Heart left ventricle (tissue), 16 donors: ENCODE measurements at regions not wholly inside any gene's neighbourhood (a gene's known extent, or its start where the extent isn't known, plus 50 kb on each side); places are given as distances from the start of the nearest gene placed in this dataset.

Experiments
- ATAC-seq, 4 donors: fragments of 200-7000 bp; cut with Tn5 transposase; one replicate each; pipeline ENCODE4 v1.9.1; 2020 to 2022; ENCODE audit warnings: moderate library complexity in 4 of 4, mild to moderate bottlenecking in 3 of 4, moderate number of reproducible peaks in 1 of 4
- DNase-seq, 5 donors: peaks; one replicate each; pipeline ENCODE4 v3.0.0-alpha.2; 2020
- H3K27ac ChIP-seq, 12 donors: fragments of 200-600 bp; sonication (generic) in 4 of 12; one replicate each; pipeline versions ENCODE4 v1.5.0 to v1.8.0; 2016 to 2022; ENCODE audit warnings: mild to moderate bottlenecking in 2 of 12
- H3K27me3 ChIP-seq, 9 donors: fragments of 200-600 bp; sonication (generic) in 2 of 9; one replicate each; pipeline versions ENCODE4 v1.5.1 to v1.8.0; 2016 to 2022; ENCODE audit warnings: mild to moderate bottlenecking in 3 of 9
- H3K36me3 ChIP-seq, 9 donors: fragments of 200-600 bp; sonication (generic) in 2 of 9; one replicate each; pipeline versions ENCODE4 v1.5.0 to v1.8.0; 2018 to 2022; ENCODE audit warnings: mild to moderate bottlenecking in 2 of 9
- H3K4me1 ChIP-seq, 12 donors: fragments of 200-600 bp; sonication (generic) in 4 of 12; one replicate each; pipeline versions ENCODE4 v1.5.0 to v1.8.0; 2016 to 2022; ENCODE audit warnings: mild to moderate bottlenecking in 3 of 12
- H3K4me3 ChIP-seq, 12 donors: fragments of 200-600 bp; sonication (generic) in 4 of 12; one replicate each; pipeline versions ENCODE4 v1.5.0 to v1.8.0; 2017 to 2022; ENCODE audit warnings: mild to moderate bottlenecking in 9 of 12, moderate library complexity in 4 of 12
- H3K9me3 ChIP-seq, 12 donors: fragments of 200-600 bp; sonication (generic) in 4 of 12; one replicate each; pipeline versions ENCODE4 v1.5.0 to v1.8.0; 2016 to 2022; ENCODE audit warnings: mild to moderate bottlenecking in 1 of 12
- CTCF ChIP-seq, 12 donors: fragments of 200-600 bp; sonication (generic) in 4 of 12; IDR thresholded peaks; one replicate each; pipeline versions ENCODE4 v1.5.0 to v1.8.0; 2018 to 2022; ENCODE audit warnings: antibody characterized with exemption in 12 of 12, mild to moderate bottlenecking in 5 of 12
- POLR2A ChIP-seq, 2 donors: fragments of 450-650 bp; IDR thresholded peaks; one replicate each; pipeline ENCODE4 v1.6.1; 2017; ENCODE audit warnings: antibody characterized with exemption in 2 of 2, mild to moderate bottlenecking in 2 of 2, moderate library complexity in 2 of 2
- WGBS, 4 donors: extraction: QIAGEN DNeasy Blood & Tissue Kit in 2 of 4; methylation state at CpG; one replicate each; pipeline versions ENCODE4 v1.1.5 to v1.1.7; 2013 to 2018; 5-methylcytosine and 5-hydroxymethylcytosine counted together
- intact Hi-C, 10 donors: fragments of 100-400 bp; cut with DNase I; formaldehyde crosslinking; loops; one replicate each; pipeline versions ENCODE4 v1.11.1 to v1.14.2; 2022
- donor health status: ischemic (EF 13 %, LVEDD 7.1; RV severe dilation, severe dysfunction).
- donor health status: healthy with polysubstance abuse.
- donor health status: DM: no; HTN: yes; CAD: no.
- donor health status: DM: no; HTN: no; CAD: no.
- donor health status: ischemic (EF 25% LVEDD 6.9; RV normal size, moderate dysfunction).
- donor health status: ischemic (EF 25% LVEDD 5.7; RV mildly dilated, moderate dysfunction).
- donor health status: healthy.
- donor health status: DM: yes; HTN: yes; CAD: no.
- donor health status: ischemic (EF 35%, LVEDD 5.7; RV mildly dilated, moderate dysfunction).
- donor health status: nonischemic (EF 11% LVEDD 7.7; RV severe dilation, severe dysfunction).
- donor health status: DM: yes; HTN: yes; CAD: no.
- donor health status: PGD.
- donor health status: ischemic (EF 29% LVEDD 5.4; RV normal size, mild dysfunction).
- donor health status: nonischemic (EF 23%, LVEDD 6.1; RV moderate dilation, normal function).

- no peaks in the 10 kb centered on the region for H3K27me3 ChIP-seq
- 84 to 90% (median 87%) methylated on average over 2 of the region's 2 CpGs for WGBS, 4 donors
- no peak for TF ChIP-seq POLR2A (IDR thresholded peaks at IDR 0.05)
- no peak for TF ChIP-seq CTCF (IDR thresholded peaks at IDR 0.05)
These were observed 178.4 kb downstream of the KCNE4 start for GRCh38 chr2:223230352-223230751.

GRCh38 chr2:223232285-223232684 is 180.3 kb downstream of the KCNE4 start:
- intact Hi-C loops: no loop called here
- Histone ChIP-seq H3K27me3 (no peaks in the 10 kb centered on the region), H3K27ac (no peak overlapping the region), H3K4me1 (no peaks in the 10 kb centered on the region), H3K36me3 (no peaks in the 10 kb centered on the region), H3K4me3 (no peak overlapping the region), H3K9me3 (no peaks in the 10 kb centered on the region)
- 60 to 66% (median 64%) methylated on average over 1 of the region's 1 CpG for WGBS, 4 donors
- TF ChIP-seq CTCF (IDR thresholded peaks at IDR 0.05) (no peak), POLR2A (IDR thresholded peaks at IDR 0.05) (no peak)
- no peak for DNase-seq
- no peak for ATAC-seq

More at GRCh38 chr2:223230352-223230751, 178.4 kb downstream of the KCNE4 start:
- DNase-seq: no peak
- Histone ChIP-seq H3K4me1 (no peaks in the 10 kb centered on the region), H3K4me3 (no peak overlapping the region), H3K36me3 (no peaks in the 10 kb centered on the region), H3K27ac (no peak overlapping the region), H3K9me3 (no peaks in the 10 kb centered on the region)
- intact Hi-C loops: no loop called here
- no peak for ATAC-seq

- H3K27me3 ChIP-seq: no peaks in the 10 kb centered on the region
- no peak for DNase-seq
- intact Hi-C loops: no loop called here
- no peak for ATAC-seq
- H3K4me3 ChIP-seq: no peak overlapping the region
- no peaks in the 10 kb centered on the region for H3K9me3 ChIP-seq
- H3K36me3 ChIP-seq: no peaks in the 10 kb centered on the region
- H3K27ac ChIP-seq: no peak overlapping the region
- TF ChIP-seq CTCF (IDR thresholded peaks at IDR 0.05) (no peak), POLR2A (IDR thresholded peaks at IDR 0.05) (no peak)
- WGBS, 4 donors: 75 to 85% (median 79%) methylated on average over 2 of the region's 2 CpGs
- no peaks in the 10 kb centered on the region for H3K4me1 ChIP-seq
These were observed 180.9 kb downstream of the KCNE4 start for GRCh38 chr2:223232896-223233295.

- no peak for ATAC-seq
- Histone ChIP-seq H3K4me1 (no peaks in the 10 kb centered on the region), H3K9me3 (no peaks in the 10 kb centered on the region), H3K27ac (no peak overlapping the region), H3K4me3 (no peak overlapping the region), H3K36me3 (no peaks in the 10 kb centered on the region), H3K27me3 (no peaks in the 10 kb centered on the region)
- no peak for TF ChIP-seq POLR2A (IDR thresholded peaks at IDR 0.05)
- no peak for TF ChIP-seq CTCF (IDR thresholded peaks at IDR 0.05)
- 61 to 73% (median 65%) methylated on average over 2 of the region's 2 CpGs for WGBS, 4 donors
- intact Hi-C loops: no loop called here
- DNase-seq: no peak
These were observed 184.0 kb downstream of the KCNE4 start for GRCh38 chr2:223235986-223236385.
